ENCODE measurements at regions not wholly inside any gene's neighbourhood (a gene's known extent, or its start where the extent isn't known, plus 50 kb on each side); places are given as distances from the start of the nearest gene placed in this dataset.

DNA sequence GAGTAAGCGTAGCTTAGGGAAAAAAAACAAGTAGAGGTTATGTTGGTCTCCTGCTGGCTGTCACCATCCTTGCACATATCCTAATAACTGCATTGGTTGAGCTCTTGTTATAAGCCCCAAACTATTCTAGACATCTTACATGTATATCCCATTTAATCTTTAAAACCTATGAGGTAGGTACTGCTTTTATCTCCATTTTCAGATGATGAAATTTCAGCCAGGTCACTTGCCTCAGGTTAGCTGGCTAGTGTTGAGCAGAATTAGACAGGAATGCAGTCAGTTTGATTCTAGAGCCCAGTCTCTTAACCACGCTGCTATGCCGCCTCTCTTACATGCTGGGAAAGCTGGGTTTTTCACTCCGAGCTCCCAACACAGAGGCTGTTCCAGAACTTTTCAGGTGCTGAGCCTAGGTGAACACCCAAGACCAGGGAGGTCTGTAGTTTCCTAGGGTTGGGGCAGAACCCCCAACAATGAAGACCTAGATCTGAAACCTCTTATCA, 269.9 kb upstream of the RGS6 start (continued):
- no peak for TF ChIP-seq HDAC8 (tag; IDR thresholded peaks at IDR 0.05)
- no peak for TF ChIP-seq ZNF232 (CRISPR knock-in tag; IDR thresholded peaks at IDR 0.05)
- TF ChIP-seq POLR2H (tag; IDR thresholded peaks at IDR 0.05; ENCODE audit: low read depth): no peak
- TF ChIP-seq, protein P1, sequence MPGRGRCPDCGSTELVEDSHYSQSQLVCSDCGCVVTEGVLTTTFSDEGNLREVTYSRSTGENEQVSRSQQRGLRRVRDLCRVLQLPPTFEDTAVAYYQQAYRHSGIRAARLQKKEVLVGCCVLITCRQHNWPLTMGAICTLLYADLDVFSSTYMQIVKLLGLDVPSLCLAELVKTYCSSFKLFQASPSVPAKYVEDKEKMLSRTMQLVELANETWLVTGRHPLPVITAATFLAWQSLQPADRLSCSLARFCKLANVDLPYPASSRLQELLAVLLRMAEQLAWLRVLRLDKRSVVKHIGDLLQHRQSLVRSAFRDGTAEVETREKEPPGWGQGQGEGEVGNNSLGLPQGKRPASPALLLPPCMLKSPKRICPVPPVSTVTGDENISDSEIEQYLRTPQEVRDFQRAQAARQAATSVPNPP (IDR thresholded peaks at IDR 0.05; ENCODE audit: borderline replicate concordance, insufficient read depth, insufficient read length): no peak
- TF ChIP-seq TAL1 (IDR thresholded peaks at IDR 0.05): no peak
- TF ChIP-seq U2AF2 (optimal IDR thresholded peaks at IDR 0.05; ENCODE audit: low read depth, low read length): no peak
- no peak for TF ChIP-seq FOXJ3 (CRISPR knock-in tag; IDR thresholded peaks at IDR 0.05)
- TF ChIP-seq PURB (CRISPR knock-in tag; IDR thresholded peaks at IDR 0.05; ENCODE audit: low read depth): no peak

DNA sequence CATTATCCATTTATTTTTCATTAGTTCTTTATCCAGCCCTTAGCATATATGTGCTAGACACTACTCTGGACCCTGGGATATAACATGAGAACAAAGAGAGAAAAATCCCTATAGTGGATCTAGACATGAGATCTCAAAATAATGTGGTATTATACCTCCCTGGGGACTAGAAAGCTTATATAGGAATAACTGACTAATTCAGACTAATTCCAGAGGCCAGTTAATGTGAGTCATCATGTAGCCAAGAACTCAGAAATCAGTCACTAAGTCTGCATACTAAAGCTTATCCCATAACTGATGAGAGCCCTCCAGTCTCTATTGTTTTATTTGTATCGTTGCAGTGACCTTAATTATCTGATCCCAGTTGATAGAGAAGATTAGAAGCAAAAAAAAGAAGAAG, 267.1 kb upstream of the RGS6 start:
- FAIRE-seq (no peak), ATAC-seq (no peak), DNase-seq (ENCODE audit: extremely low read depth in 1 of 4, low spot score in 3 of 4) (no peak)
- WGBS (ENCODE audit: insufficient coverage, low coverage, missing lambda C conversion rate): 36% methylated on average over 1 of the region's 1 CpG
- no peak overlapping the region for H3K9ac ChIP-seq (ENCODE audit: insufficient read depth in 1 of 2, low read depth in 2 of 2, low read length in 2 of 2)
- no peak overlapping the region for H2AFZ ChIP-seq (ENCODE audit: low read depth, low read length)
- H3K4me3 ChIP-seq: no peak overlapping the region
- ChIA-PET CTCF (ENCODE audit: low intra/inter-chr PET ratio) (no interaction called here), POLR2A (no interaction called here)
- BruUV-seq (replicated peaks): no TSS peak
- in situ Hi-C loops (cut with MboI) (no loop called here), intact Hi-C loops (cut with micrococcal nuclease) (no loop called here)
- H3K9me3 ChIP-seq (replicated peaks; ENCODE audit: control insufficient read depth, insufficient read depth, low read depth, low read length): no peaks in the 10 kb centered on the region
- no peaks in the 10 kb centered on the region for H3K36me3 ChIP-seq (ENCODE audit: control insufficient read depth, insufficient read depth, low read length)
- H3K27ac ChIP-seq (ENCODE audit: extremely low read depth, low read depth, low read length): no peak overlapping the region
- H3K9me1 ChIP-seq (ENCODE audit: control insufficient read depth, insufficient read depth, low read length): no peaks in the 10 kb centered on the region
- H3K79me2 ChIP-seq (ENCODE audit: control insufficient read depth, insufficient read depth, low read length): no peaks in the 10 kb centered on the region
- H4K20me1 ChIP-seq (replicated peaks; ENCODE audit: control insufficient read depth, insufficient read depth, low read length): no peaks in the 10 kb centered on the region
- H3K27me3 ChIP-seq (ENCODE audit: control insufficient read depth in 2 of 2, insufficient read depth in 2 of 2, low read length in 2 of 2): no peaks in the 10 kb centered on the region
- H3K4me2 ChIP-seq (ENCODE audit: insufficient read depth, low read length): no peak overlapping the region
- H3K4me1 ChIP-seq (replicated peaks in 1 of 2; ENCODE audit: control insufficient read depth in 2 of 2, insufficient read depth in 2 of 2, low read length in 2 of 2): no peaks in the 10 kb centered on the region
- TF ChIP-seq NFRKB (IDR thresholded peaks at IDR 0.05; ENCODE audit: low read depth) (no peak), SNRNP70 (optimal IDR thresholded peaks at IDR 0.05; ENCODE audit: low read depth, low read length) (no peak), CCAR2 (IDR thresholded peaks at IDR 0.05; ENCODE audit: low read depth, low read length) (no peak), ZNF695 (CRISPR knock-in tag; IDR thresholded peaks at IDR 0.05) (no peak), MCM3 (IDR thresholded peaks at IDR 0.05) (no peak), TOE1 (IDR thresholded peaks at IDR 0.05; ENCODE audit: borderline replicate concordance) (no peak), TOE1 (CRISPR knock-in tag; IDR thresholded peaks at IDR 0.05; ENCODE audit: borderline replicate concordance, low read depth) (no peak), DPF2 (IDR thresholded peaks at IDR 0.05) (no peak), SMARCC2 (IDR thresholded peaks at IDR 0.05; ENCODE audit: low read depth) (no peak), MYC (IDR thresholded peaks at IDR 0.05; ENCODE audit: low read depth, low read length) (no peak), MYC (CRISPR knock-in tag; IDR thresholded peaks at IDR 0.05; ENCODE audit: borderline replicate concordance, low read depth) (no peak), ZBTB1 (CRISPR knock-in tag; IDR thresholded peaks at IDR 0.05; ENCODE audit: borderline replicate concordance, low read depth) (no peak), ZNF282 (CRISPR knock-in tag; IDR thresholded peaks at IDR 0.05) (no peak), CBFB (CRISPR knock-in tag; IDR thresholded peaks at IDR 0.05) (no peak)
- TF ChIP-seq, protein P2, sequence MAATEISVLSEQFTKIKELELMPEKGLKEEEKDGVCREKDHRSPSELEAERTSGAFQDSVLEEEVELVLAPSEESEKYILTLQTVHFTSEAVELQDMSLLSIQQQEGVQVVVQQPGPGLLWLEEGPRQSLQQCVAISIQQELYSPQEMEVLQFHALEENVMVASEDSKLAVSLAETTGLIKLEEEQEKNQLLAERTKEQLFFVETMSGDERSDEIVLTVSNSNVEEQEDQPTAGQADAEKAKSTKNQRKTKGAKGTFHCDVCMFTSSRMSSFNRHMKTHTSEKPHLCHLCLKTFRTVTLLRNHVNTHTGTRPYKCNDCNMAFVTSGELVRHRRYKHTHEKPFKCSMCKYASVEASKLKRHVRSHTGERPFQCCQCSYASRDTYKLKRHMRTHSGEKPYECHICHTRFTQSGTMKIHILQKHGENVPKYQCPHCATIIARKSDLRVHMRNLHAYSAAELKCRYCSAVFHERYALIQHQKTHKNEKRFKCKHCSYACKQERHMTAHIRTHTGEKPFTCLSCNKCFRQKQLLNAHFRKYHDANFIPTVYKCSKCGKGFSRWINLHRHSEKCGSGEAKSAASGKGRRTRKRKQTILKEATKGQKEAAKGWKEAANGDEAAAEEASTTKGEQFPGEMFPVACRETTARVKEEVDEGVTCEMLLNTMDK (IDR thresholded peaks at IDR 0.05; ENCODE audit: borderline replicate concordance, insufficient read depth, low read depth, low read length, poor library complexity, severe bottlenecking): no peak

Data from K562 (cell line).